Bronchial epithelial cell (primary cell): ENCODE measurements at regions not wholly inside any gene's neighbourhood (a gene's known extent, or its start where the extent isn't known, plus 50 kb on each side); places are given as distances from the start of the nearest gene placed in this dataset.
"Not testable (repeated sequence)": the region's sequence is repeated elsewhere in the genome, so short reads cannot be mapped to it uniquely, and the experiment has no call there.

Source experiments
- DNase-seq: peaks from one replicate; pipeline ENCODE4 v3.0.0-alpha.2; 2010; ENCODE audit warnings: low read depth
- FAIRE-seq: peaks from 2 replicates; lab custom pipeline; 2011; peaks lifted over from hg19 to GRCh38; lab: Jason Lieb, UNC
- H3K27me3 ChIP-seq: 2 replicates; pipeline ENCODE4 v1.5.1; 2011; ENCODE audit warnings: low read length; ENCODE audit not compliant: control insufficient read depth, insufficient read depth
- H3K36me3 ChIP-seq: 2 replicates; pipeline ENCODE4 v1.5.1; 2011; ENCODE audit warnings: low read length; ENCODE audit not compliant: control insufficient read depth, insufficient read depth
- H3K4me3 ChIP-seq: 2 replicates; pipeline ENCODE4 v1.5.1; 2011; ENCODE audit warnings: mild to moderate bottlenecking, low read depth, low read length, control low read depth
- TF ChIP-seq, protein P1 (sequence below): IDR thresholded peaks from 2 replicates; pipeline ENCODE4 v1.5.1; 2011; ENCODE audit warnings: mild to moderate bottlenecking, moderate library complexity, low read length, control low read depth, inconsistent platforms; ENCODE audit not compliant: insufficient read depth, severe bottlenecking

DNA sequence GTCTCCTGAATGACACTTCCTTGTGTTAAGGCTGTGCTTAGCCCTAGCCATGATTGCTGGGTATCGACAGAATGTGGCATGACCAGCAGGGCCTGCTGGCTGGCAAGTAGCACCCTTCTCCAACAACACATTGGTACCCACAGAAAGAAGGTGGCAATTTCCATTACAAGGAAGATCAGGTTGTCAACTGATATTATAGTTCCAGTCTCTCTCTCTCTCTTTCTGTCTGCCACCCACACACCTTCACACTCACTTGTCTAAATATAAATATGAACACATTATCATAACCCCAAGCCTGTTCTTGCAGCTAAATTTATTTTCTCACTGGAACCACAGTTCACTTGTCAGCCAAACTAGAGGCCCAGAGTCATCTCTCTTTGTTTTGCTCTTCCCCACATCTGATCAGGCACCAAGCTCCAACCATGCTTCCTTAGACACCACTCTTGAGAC, 408.1 kb upstream of the PIK3R1 start:
- TF ChIP-seq, protein P1, sequence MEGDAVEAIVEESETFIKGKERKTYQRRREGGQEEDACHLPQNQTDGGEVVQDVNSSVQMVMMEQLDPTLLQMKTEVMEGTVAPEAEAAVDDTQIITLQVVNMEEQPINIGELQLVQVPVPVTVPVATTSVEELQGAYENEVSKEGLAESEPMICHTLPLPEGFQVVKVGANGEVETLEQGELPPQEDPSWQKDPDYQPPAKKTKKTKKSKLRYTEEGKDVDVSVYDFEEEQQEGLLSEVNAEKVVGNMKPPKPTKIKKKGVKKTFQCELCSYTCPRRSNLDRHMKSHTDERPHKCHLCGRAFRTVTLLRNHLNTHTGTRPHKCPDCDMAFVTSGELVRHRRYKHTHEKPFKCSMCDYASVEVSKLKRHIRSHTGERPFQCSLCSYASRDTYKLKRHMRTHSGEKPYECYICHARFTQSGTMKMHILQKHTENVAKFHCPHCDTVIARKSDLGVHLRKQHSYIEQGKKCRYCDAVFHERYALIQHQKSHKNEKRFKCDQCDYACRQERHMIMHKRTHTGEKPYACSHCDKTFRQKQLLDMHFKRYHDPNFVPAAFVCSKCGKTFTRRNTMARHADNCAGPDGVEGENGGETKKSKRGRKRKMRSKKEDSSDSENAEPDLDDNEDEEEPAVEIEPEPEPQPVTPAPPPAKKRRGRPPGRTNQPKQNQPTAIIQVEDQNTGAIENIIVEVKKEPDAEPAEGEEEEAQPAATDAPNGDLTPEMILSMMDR, result no peak
- DNase-seq (no peak), FAIRE-seq (no peak)
- H3K36me3 ChIP-seq, result no peaks in the 10 kb centered on the region
- H3K4me3 ChIP-seq, result no peak overlapping the region
- H3K27me3 ChIP-seq, result no peaks in the 10 kb centered on the region

DNA sequence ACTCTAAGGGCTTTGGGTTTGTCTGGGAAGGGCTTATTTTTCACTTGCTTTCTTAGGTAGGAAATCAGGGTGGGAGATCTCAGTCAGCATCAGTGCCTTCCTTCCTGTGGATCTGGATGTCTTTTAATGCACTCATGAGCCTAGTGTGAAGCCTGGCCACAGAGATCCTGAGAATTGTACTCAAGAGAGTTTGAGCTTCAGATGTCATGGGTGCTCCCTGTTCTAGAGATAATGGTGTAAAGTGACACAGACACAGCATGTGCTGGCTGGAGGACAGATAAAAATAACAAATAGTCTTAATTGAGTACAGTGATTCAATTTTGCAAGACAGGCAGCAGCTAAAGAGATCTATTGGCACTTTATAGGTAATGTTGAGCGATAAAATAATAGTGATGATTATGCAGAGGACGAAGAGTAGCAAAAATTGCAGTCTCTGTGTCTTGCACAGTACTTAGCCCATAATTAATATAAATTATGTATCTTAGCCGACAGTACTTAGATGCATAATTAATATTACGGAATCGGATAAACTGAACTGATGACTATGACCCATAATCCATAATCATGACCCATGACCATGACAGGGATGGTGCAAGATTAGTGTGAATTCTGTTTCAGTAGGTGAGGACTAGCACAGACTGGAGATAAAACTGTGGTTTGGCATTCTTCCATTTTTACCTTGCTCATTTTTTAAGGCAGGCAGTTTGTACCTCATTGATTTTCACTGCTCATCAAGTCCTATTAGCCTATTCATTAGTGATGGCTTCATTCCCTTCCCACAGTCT, 408.7 kb upstream of the PIK3R1 start:
- Histone ChIP-seq H3K36me3 (no peaks in the 10 kb centered on the region), H3K4me3 (no peak overlapping the region), H3K27me3 (no peaks in the 10 kb centered on the region)
- FAIRE-seq, result no peak
- TF ChIP-seq, protein P1, result no peak
- DNase-seq, result peak; percentile 18

DNA sequence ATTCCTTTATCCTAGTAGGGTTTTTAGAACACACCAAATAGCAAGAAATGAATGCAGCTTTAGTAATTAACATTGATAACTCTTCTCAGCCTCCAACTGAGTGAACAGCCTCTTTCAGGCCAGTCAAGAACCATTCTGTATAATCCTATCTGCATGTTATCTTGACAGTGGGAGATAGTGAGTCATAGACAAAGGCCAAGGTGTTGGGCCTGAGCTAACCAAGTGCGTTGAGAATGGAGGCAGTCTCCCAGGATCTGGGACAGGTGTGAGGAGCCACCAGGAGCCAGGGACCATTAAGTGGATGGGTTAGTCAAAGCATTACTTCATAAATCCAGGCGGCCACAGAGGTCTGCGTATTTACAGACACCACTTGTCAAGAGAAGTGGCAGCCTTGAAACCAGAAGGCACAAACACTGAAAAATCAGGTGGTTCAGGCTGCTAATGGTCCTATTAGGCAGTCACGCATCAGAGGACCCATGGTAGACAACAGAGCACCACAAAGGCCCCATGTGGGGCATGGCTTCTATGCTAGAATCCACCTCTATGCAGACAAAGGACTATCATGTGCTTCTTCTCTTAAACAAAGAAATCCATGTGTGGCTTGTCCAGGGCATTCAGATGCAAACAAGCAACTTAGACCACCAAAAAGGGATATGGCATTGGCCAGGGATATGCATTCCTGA, 409.7 kb upstream of the PIK3R1 start:
- no peaks in the 10 kb centered on the region for H3K27me3 ChIP-seq
- no peak overlapping the region for H3K4me3 ChIP-seq
- DNase-seq, result no peak
- TF ChIP-seq, protein P1, result no peak
- no peaks in the 10 kb centered on the region for H3K36me3 ChIP-seq
- FAIRE-seq, result no peak

DNA sequence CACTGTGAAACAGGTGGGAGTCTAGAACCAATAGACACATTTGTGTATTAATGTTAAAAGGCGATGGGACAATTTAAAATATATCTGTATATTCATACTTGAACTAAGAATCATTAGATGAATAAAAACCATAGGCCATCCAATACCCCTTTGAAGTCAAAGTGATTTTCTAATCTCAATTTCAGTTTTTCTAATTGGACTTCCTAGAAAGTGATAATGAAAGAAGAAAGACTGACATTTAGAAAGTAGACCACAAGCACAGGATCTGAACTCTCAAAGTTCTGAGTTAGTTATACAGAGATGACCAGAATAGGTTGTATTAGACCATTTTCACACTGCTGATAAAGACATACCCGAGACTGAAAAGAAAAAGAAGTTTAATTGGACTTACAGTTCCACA, 412.8 kb upstream of the PIK3R1 start:
- TF ChIP-seq, protein P1, result no peak
- FAIRE-seq (no peak), DNase-seq (no peak)

DNA sequence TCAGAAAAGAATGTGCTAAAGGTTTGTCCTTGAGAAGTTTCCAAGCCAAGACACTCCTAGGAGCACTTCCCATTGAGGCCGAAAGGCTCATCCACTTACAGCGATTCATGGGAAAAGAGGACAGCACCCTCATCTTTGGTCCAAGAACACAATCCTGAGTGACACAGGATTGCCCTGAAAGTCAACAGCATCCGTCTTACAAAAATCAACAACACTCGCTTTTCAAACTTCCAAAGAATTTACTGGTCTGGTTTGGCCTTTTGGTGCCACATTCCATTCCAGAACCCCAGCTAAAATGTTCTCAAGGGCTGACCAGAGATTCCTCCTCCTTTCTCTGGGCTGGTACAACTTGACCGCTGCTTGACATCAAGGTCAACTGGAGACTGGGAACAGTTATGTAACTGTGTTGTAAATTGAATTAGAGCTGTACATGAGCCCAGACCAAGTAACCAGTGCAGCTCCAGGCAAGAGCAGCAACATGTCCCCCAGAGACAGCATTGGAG, 415.8 kb upstream of the PIK3R1 start:
- Histone ChIP-seq H3K4me3 (no peak overlapping the region), H3K36me3 (no peaks in the 10 kb centered on the region), H3K27me3 (no peaks in the 10 kb centered on the region)
- DNase-seq, result no peak
- TF ChIP-seq, protein P1, result no peak
- FAIRE-seq, result peak; percentile 60

More for the DNA sequence above, 412.8 kb upstream of the PIK3R1 start:
- Histone ChIP-seq H3K27me3 (no peaks in the 10 kb centered on the region), H3K4me3 (no peak overlapping the region), H3K36me3 (no peaks in the 10 kb centered on the region)

DNA sequence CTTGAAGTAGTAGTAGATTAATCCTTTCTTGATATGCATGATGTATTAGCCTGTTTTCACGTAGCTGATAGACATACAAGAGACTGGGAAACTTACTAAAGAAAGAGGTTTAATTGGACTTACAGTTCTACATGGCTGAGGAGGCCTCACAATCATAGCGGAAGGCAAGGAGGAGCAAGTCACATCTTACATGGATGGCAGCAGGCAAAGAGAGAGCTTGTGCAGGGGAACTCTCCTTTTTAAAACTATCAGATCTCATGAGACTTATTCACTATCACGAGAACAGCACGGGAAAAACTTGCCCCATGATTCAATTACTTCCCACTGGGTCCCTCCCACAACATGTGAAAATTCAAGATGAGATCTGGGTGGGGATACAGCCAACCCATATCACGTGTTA, 417.1 kb upstream of the PIK3R1 start:
- not testable (repeated sequence) for H3K36me3 ChIP-seq, DNase-seq, H3K27me3 ChIP-seq, FAIRE-seq, H3K4me3 ChIP-seq
